ENCODE measurements at regions not wholly inside any gene's neighbourhood (a gene's known extent, or its start where the extent isn't known, plus 50 kb on each side); places are given as distances from the start of the nearest gene placed in this dataset.

DNA sequence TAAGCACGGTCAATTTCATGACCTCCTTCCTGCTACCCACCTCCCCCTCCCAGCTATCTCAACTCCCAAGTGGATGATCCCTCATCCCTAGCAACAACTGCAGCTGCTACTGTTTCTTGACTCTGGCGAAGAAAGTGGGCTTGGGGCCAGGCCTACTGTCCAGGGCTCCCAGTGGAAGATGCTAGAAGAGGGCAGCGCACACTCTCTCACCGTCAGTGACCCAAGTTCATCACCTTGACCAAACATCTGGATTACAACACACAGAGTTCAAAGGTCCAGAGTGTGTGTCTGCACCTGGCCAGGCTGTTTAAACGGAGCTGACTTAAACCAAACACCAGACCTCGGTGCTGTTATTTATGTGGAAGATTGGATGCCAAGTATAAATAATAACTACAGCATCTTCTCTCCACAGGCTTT is 385.6 kb downstream of the SHQ1 start:
- no peak for DNase-seq
- no peak overlapping the region for H2AK9ac ChIP-seq (replicated peaks; ENCODE audit: low read depth, low read length, poor library complexity)
- H4K91ac ChIP-seq (ENCODE audit: insufficient read depth, low read depth, low read length) = no peak overlapping the region
- H3K27me3 ChIP-seq (ENCODE audit: control insufficient read depth, insufficient read depth, low read length) = peaks cover 61% of the 10 kb centered on the region
- POLR2A ChIA-PET (ENCODE audit: unreplicated experiment) = no interaction called here
- in situ Hi-C loops (cut with MboI; ENCODE audit: low sequenced_read_pairs) (no loop called here), intact Hi-C loops (cut with micrococcal nuclease) (no loop called here), dilution Hi-C loops (cut with HindIII; ENCODE audit: low sequenced_read_pairs, unreplicated experiment) (no loop called here)
- WGBS, 2 experiments (ENCODE audit: extremely low coverage in 2 of 2, insufficient read length in 1 of 2) = no CpG with 5 or more reads among the region's 6 CpGs
- H3K4ac ChIP-seq (ENCODE audit: low read depth, low read length) = no peak overlapping the region
- no TSS peak for BruUV-seq (replicated peaks)
- no peak overlapping the region for H3K14ac ChIP-seq (replicated peaks; ENCODE audit: low read depth, low read length)
- no peak overlapping the region for H3K23ac ChIP-seq (ENCODE audit: low read depth, low read length)
- H3K56ac ChIP-seq (ENCODE audit: extremely low read depth, insufficient read depth, low read length) = no peak overlapping the region
- no peak for ATAC-seq (ENCODE audit: low read depth)
- no peaks in the 10 kb centered on the region for H3K36me3 ChIP-seq (ENCODE audit: control insufficient read depth, insufficient read depth, low read length)
- H3K27ac ChIP-seq (ENCODE audit: insufficient read depth, low read length) = no peak overlapping the region
- no peak overlapping the region for H2BK20ac ChIP-seq (ENCODE audit: low read depth, low read length)
- H2BK120ac ChIP-seq (ENCODE audit: low read depth, low read length) = no peak overlapping the region
- no peak overlapping the region for H2BK15ac ChIP-seq (ENCODE audit: low read depth, low read length)
- no peak overlapping the region for H3K4me3 ChIP-seq (ENCODE audit: insufficient read depth, low read depth, low read length)
- no peak overlapping the region for H2AK5ac ChIP-seq (ENCODE audit: low read depth, low read length)
- no peak overlapping the region for H4K5ac ChIP-seq (ENCODE audit: low read depth, low read length)
- no peak for TF ChIP-seq BHLHE40 (IDR thresholded peaks at IDR 0.05; ENCODE audit: low read depth, low read length)
- no peak for TF ChIP-seq CEBPB (IDR thresholded peaks at IDR 0.05; ENCODE audit: low read depth, low read length)
- TF ChIP-seq RAD21 (IDR thresholded peaks at IDR 0.05; ENCODE audit: low read length) = no peak
- no peak for TF ChIP-seq MAFK (IDR thresholded peaks at IDR 0.05; ENCODE audit: low read depth, low read length)
- TF ChIP-seq, protein P1, sequence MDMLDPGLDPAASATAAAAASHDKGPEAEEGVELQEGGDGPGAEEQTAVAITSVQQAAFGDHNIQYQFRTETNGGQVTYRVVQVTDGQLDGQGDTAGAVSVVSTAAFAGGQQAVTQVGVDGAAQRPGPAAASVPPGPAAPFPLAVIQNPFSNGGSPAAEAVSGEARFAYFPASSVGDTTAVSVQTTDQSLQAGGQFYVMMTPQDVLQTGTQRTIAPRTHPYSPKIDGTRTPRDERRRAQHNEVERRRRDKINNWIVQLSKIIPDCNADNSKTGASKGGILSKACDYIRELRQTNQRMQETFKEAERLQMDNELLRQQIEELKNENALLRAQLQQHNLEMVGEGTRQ (IDR thresholded peaks at IDR 0.05; ENCODE audit: low read depth, low read length) = no peak
- no peak for TF ChIP-seq RCOR1 (IDR thresholded peaks at IDR 0.05; ENCODE audit: insufficient replicate concordance, low read length)
- no peak for TF ChIP-seq SMC3 (IDR thresholded peaks at IDR 0.05; ENCODE audit: low read depth, low read length)
- no peak for TF ChIP-seq RFX5 (IDR thresholded peaks at IDR 0.05; ENCODE audit: low read depth, low read length)
- TF ChIP-seq MXI1 (IDR thresholded peaks at IDR 0.05; ENCODE audit: borderline replicate concordance, low read depth, low read length) = no peak
- TF ChIP-seq, protein P2, sequence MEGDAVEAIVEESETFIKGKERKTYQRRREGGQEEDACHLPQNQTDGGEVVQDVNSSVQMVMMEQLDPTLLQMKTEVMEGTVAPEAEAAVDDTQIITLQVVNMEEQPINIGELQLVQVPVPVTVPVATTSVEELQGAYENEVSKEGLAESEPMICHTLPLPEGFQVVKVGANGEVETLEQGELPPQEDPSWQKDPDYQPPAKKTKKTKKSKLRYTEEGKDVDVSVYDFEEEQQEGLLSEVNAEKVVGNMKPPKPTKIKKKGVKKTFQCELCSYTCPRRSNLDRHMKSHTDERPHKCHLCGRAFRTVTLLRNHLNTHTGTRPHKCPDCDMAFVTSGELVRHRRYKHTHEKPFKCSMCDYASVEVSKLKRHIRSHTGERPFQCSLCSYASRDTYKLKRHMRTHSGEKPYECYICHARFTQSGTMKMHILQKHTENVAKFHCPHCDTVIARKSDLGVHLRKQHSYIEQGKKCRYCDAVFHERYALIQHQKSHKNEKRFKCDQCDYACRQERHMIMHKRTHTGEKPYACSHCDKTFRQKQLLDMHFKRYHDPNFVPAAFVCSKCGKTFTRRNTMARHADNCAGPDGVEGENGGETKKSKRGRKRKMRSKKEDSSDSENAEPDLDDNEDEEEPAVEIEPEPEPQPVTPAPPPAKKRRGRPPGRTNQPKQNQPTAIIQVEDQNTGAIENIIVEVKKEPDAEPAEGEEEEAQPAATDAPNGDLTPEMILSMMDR (conservative IDR thresholded peaks at IDR 0.05; ENCODE audit: low read depth, low read length) = no peak
- H4K20me1 ChIP-seq (ENCODE audit: insufficient read depth, low read length) = no peaks in the 10 kb centered on the region
- no peaks in the 10 kb centered on the region for H3K9me3 ChIP-seq (ENCODE audit: control insufficient read depth, insufficient read depth, low read length)
- H3K9me1 ChIP-seq (ENCODE audit: insufficient read depth, low read length) = no peaks in the 10 kb centered on the region
- no peak overlapping the region for H4K8ac ChIP-seq (ENCODE audit: low read depth in 2 of 2, low read length in 2 of 2)
- H3K9ac ChIP-seq (ENCODE audit: low read depth, low read length) = no peak overlapping the region
- H3K4me2 ChIP-seq (ENCODE audit: low read depth, low read length) = no peak overlapping the region
- H2AFZ ChIP-seq (replicated peaks; ENCODE audit: low read length, poor library complexity) = no peak overlapping the region
- H3K18ac ChIP-seq (ENCODE audit: low read depth, low read length) = no peak overlapping the region
- no peaks in the 10 kb centered on the region for H3K79me1 ChIP-seq (ENCODE audit: low read depth in 1 of 2, low read length in 2 of 2)
- no peak overlapping the region for H2BK5ac ChIP-seq (ENCODE audit: low read depth, low read length, poor library complexity, severe bottlenecking)
- CTCF ChIA-PET = no interaction called here
- no peaks in the 10 kb centered on the region for H3K4me1 ChIP-seq (ENCODE audit: control insufficient read depth, insufficient read depth, low read length)

Data from IMR-90 (cell line).